HG03378 (cell line): ENCODE measurements at regions not wholly inside any gene's neighbourhood (a gene's known extent, or its start where the extent isn't known, plus 50 kb on each side); places are given as distances from the start of the nearest gene placed in this dataset.

Experiments
- ATAC-seq: cut with Tn5 transposase; IDR thresholded peaks from one replicate; pipeline ENCODE4 v1.9.1; 2021; ENCODE audit warnings: mild to moderate bottlenecking, moderate library complexity; ENCODE audit not compliant: unreplicated experiment

- no peak for ATAC-seq
These were observed 160.7 kb upstream of the RTL1 start for GRCh38 chr14:101064121-101064661.

GRCh38 chr14:101064718-101065117 is 161.2 kb upstream of the RTL1 start:
- no peak for ATAC-seq

GRCh38 chr14:101065246-101065645 is 161.7 kb upstream of the RTL1 start:
- no peak for ATAC-seq

GRCh38 chr14:101065696-101066694 is 162.5 kb upstream of the RTL1 start:
- no peak for ATAC-seq

GRCh38 chr14:101066826-101067510 is 163.4 kb upstream of the RTL1 start:
- no peak for ATAC-seq

GRCh38 chr14:101068313-101069227 is 165.0 kb upstream of the RTL1 start:
- no peak for ATAC-seq

- ATAC-seq, result no peak
These were observed 165.7 kb upstream of the RTL1 start for GRCh38 chr14:101069228-101069549.

- no peak for ATAC-seq
These were observed 166.3 kb upstream of the RTL1 start for GRCh38 chr14:101069666-101070362.

GRCh38 chr14:101070540-101071492 is 167.3 kb upstream of the RTL1 start:
- ATAC-seq, result no peak

- no peak for ATAC-seq
These were observed 168.0 kb upstream of the RTL1 start for GRCh38 chr14:101071493-101071906.

GRCh38 chr14:101072070-101072469 is 168.5 kb upstream of the RTL1 start:
- no peak for ATAC-seq

GRCh38 chr14:101072531-101072930 is 169.0 kb upstream of the RTL1 start:
- ATAC-seq, result no peak

- ATAC-seq, result peak; percentile 96
These were observed 169.5 kb upstream of the RTL1 start for GRCh38 chr14:101072945-101073597.

- ATAC-seq, result no peak
These were observed 170.1 kb upstream of the RTL1 start for GRCh38 chr14:101073598-101073965.

GRCh38 chr14:101074196-101075024 is 170.9 kb upstream of the RTL1 start:
- ATAC-seq, result no peak

- no peak for ATAC-seq
These were observed 171.7 kb upstream of the RTL1 start for GRCh38 chr14:101075025-101075800.
